Liver (tissue), 8 donors: ENCODE measurements at regions not wholly inside any gene's neighbourhood (a gene's known extent, or its start where the extent isn't known, plus 50 kb on each side); places are given as distances from the start of the nearest gene placed in this dataset.

Experiments used
- DNase-seq: peaks from one replicate; pipeline ENCODE4 v3.0.0-alpha.2; 2017; ENCODE audit warnings: low spot score
- H3K27ac ChIP-seq, 2 donors: one replicate each; pipeline ENCODE4 v1.7.0; 2013; ENCODE audit warnings: inconsistent platforms in 2 of 2, low read length in 2 of 2, control low read depth in 1 of 2, low read depth in 1 of 2, mild to moderate bottlenecking in 1 of 2
- H3K27me3 ChIP-seq, 4 donors: one replicate each; pipeline versions ENCODE4 v1.6.1 to v1.7.0; 2013; ENCODE audit warnings: low read length in 3 of 4, inconsistent platforms in 1 of 4, mild to moderate bottlenecking in 1 of 4, moderate library complexity in 1 of 4; ENCODE audit not compliant: control insufficient read depth in 4 of 4, insufficient read depth in 4 of 4
- H3K36me3 ChIP-seq, 4 donors: one replicate each; pipeline versions ENCODE4 v1.6.1 to v1.7.0; 2013; ENCODE audit warnings: low read length in 3 of 4, mild to moderate bottlenecking in 3 of 4, low read depth in 1 of 4, moderate library complexity in 1 of 4; ENCODE audit not compliant: control insufficient read depth in 4 of 4, insufficient read depth in 3 of 4
- H3K4me1 ChIP-seq, 4 donors: one replicate each; pipeline versions ENCODE4 v1.6.1 to v1.7.0; 2013; ENCODE audit warnings: low read length in 3 of 4, mild to moderate bottlenecking in 3 of 4, moderate library complexity in 1 of 4; ENCODE audit not compliant: control insufficient read depth in 4 of 4, insufficient read depth in 4 of 4
- H3K4me3 ChIP-seq, 3 donors: one replicate each; pipeline versions ENCODE4 v1.6.1 to v1.7.0; 2013; ENCODE audit warnings: low read length in 3 of 3, control low read depth in 1 of 3, low read depth in 1 of 3, mild to moderate bottlenecking in 1 of 3
- H3K9ac ChIP-seq, 2 donors: one replicate each; pipeline ENCODE4 v1.7.0; 2013; ENCODE audit warnings: low read length in 2 of 2, mild to moderate bottlenecking in 2 of 2, moderate library complexity in 2 of 2, control low read depth in 1 of 2, low read depth in 1 of 2
- H3K9me3 ChIP-seq, 4 donors: one replicate each; pipeline versions ENCODE4 v1.6.1 to v1.7.0; 2013; ENCODE audit warnings: low read length in 3 of 4; ENCODE audit not compliant: control insufficient read depth in 4 of 4
- EGR1 ChIP-seq, 2 donors: IDR thresholded peaks; 2 replicates each; pipeline ENCODE4 v1.6.1; 2016 to 2018; ENCODE audit warnings: antibody characterized with exemption in 2 of 2, low read depth in 2 of 2
- FOXA1 ChIP-seq: IDR thresholded peaks from 2 replicates; pipeline ENCODE4 v1.6.1; 2016; ENCODE audit warnings: antibody characterized with exemption
- FOXA2 ChIP-seq: IDR thresholded peaks from 2 replicates; pipeline ENCODE4 v1.6.1; 2016; ENCODE audit warnings: antibody characterized with exemption
- GABPA ChIP-seq, 2 donors: IDR thresholded peaks in 1 of 2; conservative IDR thresholded peaks in 1 of 2; 2 replicates each; pipeline ENCODE4 v1.6.1; 2016; ENCODE audit warnings: antibody characterized with exemption in 2 of 2, mild to moderate bottlenecking in 1 of 2, moderate library complexity in 1 of 2
- HNF4A ChIP-seq, 2 donors: conservative IDR thresholded peaks; 2 replicates each; pipeline ENCODE4 v1.6.1; 2016; ENCODE audit warnings: antibody characterized with exemption in 2 of 2, mild to moderate bottlenecking in 2 of 2
- HNF4G ChIP-seq: IDR thresholded peaks from 2 replicates; pipeline ENCODE4 v1.6.1; 2016; ENCODE audit warnings: antibody characterized with exemption
- JUND ChIP-seq, 2 donors: IDR thresholded peaks; 2 replicates each; pipeline ENCODE4 v1.6.1; 2016; ENCODE audit warnings: antibody characterized with exemption in 2 of 2
- NR2F2 ChIP-seq: IDR thresholded peaks from 2 replicates; pipeline ENCODE4 v1.6.1; 2016; ENCODE audit warnings: antibody characterized with exemption
- RAD21 ChIP-seq, 2 donors: IDR thresholded peaks; 2 replicates each; pipeline ENCODE4 v1.6.1; 2016; ENCODE audit warnings: antibody characterized with exemption in 2 of 2, mild to moderate bottlenecking in 2 of 2
- RXRA ChIP-seq, 2 donors: IDR thresholded peaks; 2 replicates each; pipeline ENCODE4 v1.6.1; 2017 to 2018; ENCODE audit warnings: antibody characterized with exemption in 2 of 2, mild to moderate bottlenecking in 1 of 2
- SP1 ChIP-seq: IDR thresholded peaks from 2 replicates; pipeline ENCODE4 v1.6.1; 2018; ENCODE audit warnings: antibody characterized with exemption, mild to moderate bottlenecking
- TAF1 ChIP-seq: conservative IDR thresholded peaks from 2 replicates; pipeline ENCODE4 v1.6.1; 2016; ENCODE audit warnings: antibody characterized with exemption, mild to moderate bottlenecking
- YY1 ChIP-seq: IDR thresholded peaks from 2 replicates; pipeline ENCODE4 v1.6.1; 2016; ENCODE audit warnings: antibody characterized with exemption, mild to moderate bottlenecking
- WGBS: extraction: QIAGEN DNeasy Blood & Tissue Kit; methylation state at CpG from one replicate; pipeline ENCODE4 v1.1.7; 2013; 5-methylcytosine and 5-hydroxymethylcytosine counted together
- TF ChIP-seq, protein P1 (sequence below): IDR thresholded peaks from 2 replicates; pipeline ENCODE4 v1.6.1; 2016; ENCODE audit warnings: antibody characterized with exemption
- TF ChIP-seq, protein P2 (sequence below): IDR thresholded peaks from 2 replicates; pipeline ENCODE4 v1.6.1; 2016; ENCODE audit warnings: antibody characterized with exemption, mild to moderate bottlenecking
- TF ChIP-seq, protein P3 (sequence below): fragments of 150-350 bp; IDR thresholded peaks from 2 replicates; pipeline ENCODE4 v1.5.1; 2017; ENCODE audit warnings: improper control_type of control experiment, low read depth, low read length; ENCODE audit not compliant: missing input control
- TF ChIP-seq, protein P4 (sequence below): IDR thresholded peaks from 2 replicates; pipeline ENCODE4 v1.6.1; 2016; ENCODE audit warnings: antibody characterized with exemption
- TF ChIP-seq, protein P5 (sequence below): IDR thresholded peaks from 2 replicates; pipeline ENCODE4 v1.6.1; 2016; ENCODE audit warnings: antibody characterized with exemption
- donor health status: healthy.
- donor health status: healthy.
- donor health status: healthy.
- donor health status: healthy.
- donor health status: healthy.

DNA sequence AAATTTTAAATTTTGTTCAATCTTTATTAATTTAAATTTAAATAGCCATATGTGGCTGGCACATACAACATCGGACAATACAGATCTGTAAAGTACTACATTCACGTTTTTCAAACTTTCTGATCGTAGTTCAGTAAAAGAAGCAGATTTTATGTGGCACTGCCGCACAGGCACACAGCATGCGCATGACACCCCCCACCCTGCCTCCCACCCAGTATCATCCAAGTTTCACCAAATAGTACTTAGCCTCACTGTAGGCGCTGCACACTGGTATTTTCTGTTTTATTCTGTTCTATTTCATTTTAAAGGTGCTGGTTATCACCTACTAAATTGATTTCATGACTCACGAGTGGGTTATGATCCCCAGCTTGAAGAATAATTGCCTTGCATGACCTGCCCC is 159.9 kb downstream of the HIPK3 start:
- TF ChIP-seq NR2F2 (no peak), RAD21 (IDR thresholded peaks at IDR 0.05) (no peak), EGR1 (IDR thresholded peaks at IDR 0.05; ENCODE audit: low read depth in 2 of 2) (no peak), YY1 (no peak), RXRA (IDR thresholded peaks at IDR 0.05) (no peak), SP1 (no peak), GABPA (IDR thresholded peaks at IDR 0.05 in 1 of 2, conservative IDR thresholded peaks at IDR 0.05 in 1 of 2) (no peak), HNF4G (no peak), JUND (IDR thresholded peaks at IDR 0.05) (no peak), FOXA1 (no peak), FOXA2 (no peak), TAF1 (no peak), HNF4A (conservative IDR thresholded peaks at IDR 0.05) (no peak)
- TF ChIP-seq, protein P1, sequence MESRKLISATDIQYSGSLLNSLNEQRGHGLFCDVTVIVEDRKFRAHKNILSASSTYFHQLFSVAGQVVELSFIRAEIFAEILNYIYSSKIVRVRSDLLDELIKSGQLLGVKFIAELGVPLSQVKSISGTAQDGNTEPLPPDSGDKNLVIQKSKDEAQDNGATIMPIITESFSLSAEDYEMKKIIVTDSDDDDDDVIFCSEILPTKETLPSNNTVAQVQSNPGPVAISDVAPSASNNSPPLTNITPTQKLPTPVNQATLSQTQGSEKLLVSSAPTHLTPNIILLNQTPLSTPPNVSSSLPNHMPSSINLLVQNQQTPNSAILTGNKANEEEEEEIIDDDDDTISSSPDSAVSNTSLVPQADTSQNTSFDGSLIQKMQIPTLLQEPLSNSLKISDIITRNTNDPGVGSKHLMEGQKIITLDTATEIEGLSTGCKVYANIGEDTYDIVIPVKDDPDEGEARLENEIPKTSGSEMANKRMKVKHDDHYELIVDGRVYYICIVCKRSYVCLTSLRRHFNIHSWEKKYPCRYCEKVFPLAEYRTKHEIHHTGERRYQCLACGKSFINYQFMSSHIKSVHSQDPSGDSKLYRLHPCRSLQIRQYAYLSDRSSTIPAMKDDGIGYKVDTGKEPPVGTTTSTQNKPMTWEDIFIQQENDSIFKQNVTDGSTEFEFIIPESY = no peak
- TF ChIP-seq, protein P2, sequence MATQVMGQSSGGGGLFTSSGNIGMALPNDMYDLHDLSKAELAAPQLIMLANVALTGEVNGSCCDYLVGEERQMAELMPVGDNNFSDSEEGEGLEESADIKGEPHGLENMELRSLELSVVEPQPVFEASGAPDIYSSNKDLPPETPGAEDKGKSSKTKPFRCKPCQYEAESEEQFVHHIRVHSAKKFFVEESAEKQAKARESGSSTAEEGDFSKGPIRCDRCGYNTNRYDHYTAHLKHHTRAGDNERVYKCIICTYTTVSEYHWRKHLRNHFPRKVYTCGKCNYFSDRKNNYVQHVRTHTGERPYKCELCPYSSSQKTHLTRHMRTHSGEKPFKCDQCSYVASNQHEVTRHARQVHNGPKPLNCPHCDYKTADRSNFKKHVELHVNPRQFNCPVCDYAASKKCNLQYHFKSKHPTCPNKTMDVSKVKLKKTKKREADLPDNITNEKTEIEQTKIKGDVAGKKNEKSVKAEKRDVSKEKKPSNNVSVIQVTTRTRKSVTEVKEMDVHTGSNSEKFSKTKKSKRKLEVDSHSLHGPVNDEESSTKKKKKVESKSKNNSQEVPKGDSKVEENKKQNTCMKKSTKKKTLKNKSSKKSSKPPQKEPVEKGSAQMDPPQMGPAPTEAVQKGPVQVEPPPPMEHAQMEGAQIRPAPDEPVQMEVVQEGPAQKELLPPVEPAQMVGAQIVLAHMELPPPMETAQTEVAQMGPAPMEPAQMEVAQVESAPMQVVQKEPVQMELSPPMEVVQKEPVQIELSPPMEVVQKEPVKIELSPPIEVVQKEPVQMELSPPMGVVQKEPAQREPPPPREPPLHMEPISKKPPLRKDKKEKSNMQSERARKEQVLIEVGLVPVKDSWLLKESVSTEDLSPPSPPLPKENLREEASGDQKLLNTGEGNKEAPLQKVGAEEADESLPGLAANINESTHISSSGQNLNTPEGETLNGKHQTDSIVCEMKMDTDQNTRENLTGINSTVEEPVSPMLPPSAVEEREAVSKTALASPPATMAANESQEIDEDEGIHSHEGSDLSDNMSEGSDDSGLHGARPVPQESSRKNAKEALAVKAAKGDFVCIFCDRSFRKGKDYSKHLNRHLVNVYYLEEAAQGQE = no peak
- TF ChIP-seq, protein P3, sequence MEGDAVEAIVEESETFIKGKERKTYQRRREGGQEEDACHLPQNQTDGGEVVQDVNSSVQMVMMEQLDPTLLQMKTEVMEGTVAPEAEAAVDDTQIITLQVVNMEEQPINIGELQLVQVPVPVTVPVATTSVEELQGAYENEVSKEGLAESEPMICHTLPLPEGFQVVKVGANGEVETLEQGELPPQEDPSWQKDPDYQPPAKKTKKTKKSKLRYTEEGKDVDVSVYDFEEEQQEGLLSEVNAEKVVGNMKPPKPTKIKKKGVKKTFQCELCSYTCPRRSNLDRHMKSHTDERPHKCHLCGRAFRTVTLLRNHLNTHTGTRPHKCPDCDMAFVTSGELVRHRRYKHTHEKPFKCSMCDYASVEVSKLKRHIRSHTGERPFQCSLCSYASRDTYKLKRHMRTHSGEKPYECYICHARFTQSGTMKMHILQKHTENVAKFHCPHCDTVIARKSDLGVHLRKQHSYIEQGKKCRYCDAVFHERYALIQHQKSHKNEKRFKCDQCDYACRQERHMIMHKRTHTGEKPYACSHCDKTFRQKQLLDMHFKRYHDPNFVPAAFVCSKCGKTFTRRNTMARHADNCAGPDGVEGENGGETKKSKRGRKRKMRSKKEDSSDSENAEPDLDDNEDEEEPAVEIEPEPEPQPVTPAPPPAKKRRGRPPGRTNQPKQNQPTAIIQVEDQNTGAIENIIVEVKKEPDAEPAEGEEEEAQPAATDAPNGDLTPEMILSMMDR = no peak
- TF ChIP-seq, protein P4, sequence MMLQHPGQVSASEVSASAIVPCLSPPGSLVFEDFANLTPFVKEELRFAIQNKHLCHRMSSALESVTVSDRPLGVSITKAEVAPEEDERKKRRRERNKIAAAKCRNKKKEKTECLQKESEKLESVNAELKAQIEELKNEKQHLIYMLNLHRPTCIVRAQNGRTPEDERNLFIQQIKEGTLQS = no peak
- TF ChIP-seq, protein P5, sequence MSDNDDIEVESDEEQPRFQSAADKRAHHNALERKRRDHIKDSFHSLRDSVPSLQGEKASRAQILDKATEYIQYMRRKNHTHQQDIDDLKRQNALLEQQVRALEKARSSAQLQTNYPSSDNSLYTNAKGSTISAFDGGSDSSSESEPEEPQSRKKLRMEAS = no peak
- no peak overlapping the region for H3K27ac ChIP-seq
- H3K4me1 ChIP-seq = no peaks in the 10 kb centered on the region
- H3K9ac ChIP-seq = no peak overlapping the region
- H3K4me3 ChIP-seq = no peak overlapping the region
- whole genome bisulfite sequencing = 89% methylated on average over 7 of the region's 7 CpGs
- H3K27me3 ChIP-seq = peaks cover 0 to 11% (median 1%) of the 10 kb centered on the region in 4 donors
- no peaks in the 10 kb centered on the region for H3K9me3 ChIP-seq
- H3K36me3 ChIP-seq = no peaks in the 10 kb centered on the region
- DNase-seq = no peak
